ENCODE measurements at regions not wholly inside any gene's neighbourhood (a gene's known extent, or its start where the extent isn't known, plus 50 kb on each side); places are given as distances from the start of the nearest gene placed in this dataset.

- TF ChIP-seq STAT5B (CRISPR knock-in tag; IDR thresholded peaks at IDR 0.05) (no peak), MIXL1 (CRISPR knock-in tag; IDR thresholded peaks at IDR 0.05) (no peak), ZNF879 (CRISPR knock-in tag; IDR thresholded peaks at IDR 0.05) (no peak), BRCA1 (CRISPR knock-in tag; IDR thresholded peaks at IDR 0.05) (no peak), POLR2AphosphoS5 (IDR thresholded peaks at IDR 0.05; ENCODE audit: low read depth, low read length) (no peak), ZNF235 (CRISPR knock-in tag; IDR thresholded peaks at IDR 0.05; ENCODE audit: borderline replicate concordance) (no peak), KLF15 (CRISPR knock-in tag; IDR thresholded peaks at IDR 0.05; ENCODE audit: borderline replicate concordance) (no peak)
Measured at GRCh38 chr5:129356846-129357245, 103.3 kb upstream of the ADAMTS19 start (continued).

DNA sequence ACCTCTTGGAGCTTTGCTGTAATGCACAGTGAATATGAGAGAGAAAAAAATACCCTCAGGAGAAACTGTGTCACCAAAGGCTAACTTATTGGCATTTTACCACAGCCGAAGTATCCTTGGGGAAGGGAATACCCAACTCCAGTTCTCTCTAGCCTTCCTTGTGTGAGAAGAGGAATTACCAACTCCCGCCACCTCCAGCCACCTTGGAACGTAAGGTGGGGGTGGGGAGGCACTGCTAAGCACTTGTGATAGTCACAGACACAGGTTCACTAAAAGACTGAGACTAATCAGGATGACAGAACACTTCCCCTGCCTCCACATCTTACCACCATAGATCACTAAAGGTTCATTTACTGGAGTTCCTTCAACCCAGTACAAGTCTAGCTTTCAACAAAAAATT, 102.0 kb upstream of the ADAMTS19 start:
- ChIA-PET CTCF (ENCODE audit: low intra/inter-chr PET ratio, low total read pairs) (no interaction called here), POLR2A (no interaction called here)
- BruUV-seq (replicated peaks), result no TSS peak
- no peaks in the 10 kb centered on the region for H3K27me3 ChIP-seq (ENCODE audit: control insufficient read depth in 1 of 2, insufficient read depth in 2 of 2, low read length in 2 of 2)
- H3K4me3 ChIP-seq (replicated peaks in 1 of 3; ENCODE audit: insufficient read depth in 1 of 3, low read depth in 2 of 3, low read length in 3 of 3), result no peak overlapping the region
- intact Hi-C loops (cut with micrococcal nuclease; ENCODE audit: unreplicated experiment) (no loop called here), in situ Hi-C loops (cut with HindIII; ENCODE audit: extremely low pct_ligation_motif_present, low pct_unique_long_range_greater_than_20kb) (no loop called here)
- no peak for ATAC-seq
- H2AFZ ChIP-seq (ENCODE audit: low read length), result no peak overlapping the region
- H3K9me3 ChIP-seq (ENCODE audit: low read length), result peaks cover 8% of the 10 kb centered on the region; the same call in 1 of the 2 replicates
- FAIRE-seq, result no peak
- no peaks in the 10 kb centered on the region for H3K79me2 ChIP-seq (ENCODE audit: insufficient read depth, low read length)
- DNase-seq (ENCODE audit: low spot score), result no peak
- no peak overlapping the region for H3K4me2 ChIP-seq (ENCODE audit: low read depth, low read length)
- H3K9ac ChIP-seq (ENCODE audit: insufficient read depth, low read depth, low read length), result no peak overlapping the region
- H3K4me1 ChIP-seq (ENCODE audit: insufficient read depth, low read length), result no peaks in the 10 kb centered on the region
- 0% methylated on average over 3 of the region's 3 CpGs for WGBS (ENCODE audit: low lambda C conversion rate)
- H4K20me1 ChIP-seq (ENCODE audit: insufficient read depth, low read length), result no peaks in the 10 kb centered on the region
- no peak for TF ChIP-seq REXO4 (CRISPR knock-in tag; IDR thresholded peaks at IDR 0.05; ENCODE audit: borderline replicate concordance)
- no peak for TF ChIP-seq KLF12 (CRISPR knock-in tag; IDR thresholded peaks at IDR 0.05; ENCODE audit: borderline replicate concordance)
- no peak for TF ChIP-seq ZNF563 (CRISPR knock-in tag; IDR thresholded peaks at IDR 0.05)
- TF ChIP-seq ZNF724P (CRISPR knock-in tag; IDR thresholded peaks at IDR 0.05; ENCODE audit: borderline replicate concordance), result no peak
- no peak for TF ChIP-seq SALL1 (CRISPR knock-in tag; IDR thresholded peaks at IDR 0.05)
- TF ChIP-seq ELF1 (CRISPR knock-in tag; IDR thresholded peaks at IDR 0.05), result no peak
- TF ChIP-seq ZNF75D (CRISPR knock-in tag; IDR thresholded peaks at IDR 0.05; ENCODE audit: borderline replicate concordance), result no peak
- TF ChIP-seq ZNF878 (CRISPR knock-in tag; IDR thresholded peaks at IDR 0.05), result no peak
- no peak for TF ChIP-seq ZNF362 (CRISPR knock-in tag; IDR thresholded peaks at IDR 0.05; ENCODE audit: borderline replicate concordance)
- no peak for TF ChIP-seq ZNF883 (CRISPR knock-in tag; IDR thresholded peaks at IDR 0.05; ENCODE audit: not compliant biosample characterization)
- TF ChIP-seq MATR3 (CRISPR knock-in tag; IDR thresholded peaks at IDR 0.05), result no peak
- no peak for TF ChIP-seq ZSCAN31 (CRISPR knock-in tag; IDR thresholded peaks at IDR 0.05; ENCODE audit: low read depth)
- TF ChIP-seq RFX3 (CRISPR knock-in tag; IDR thresholded peaks at IDR 0.05), result no peak
- TF ChIP-seq ADNP (CRISPR knock-in tag; IDR thresholded peaks at IDR 0.05), result no peak
- no peak for TF ChIP-seq MYNN (CRISPR knock-in tag; IDR thresholded peaks at IDR 0.05; ENCODE audit: low read depth)
- TF ChIP-seq ZBTB20 (CRISPR knock-in tag; IDR thresholded peaks at IDR 0.05; ENCODE audit: borderline replicate concordance, low read depth), result no peak
- no peaks in the 10 kb centered on the region for H3K36me3 ChIP-seq (replicated peaks in 1 of 2; ENCODE audit: control insufficient read depth in 1 of 2, insufficient read depth in 2 of 2, low read length in 2 of 2)
- no peak overlapping the region for H3K27ac ChIP-seq (ENCODE audit: extremely low read length, insufficient read depth, low read length)

Data from HepG2 (cell line).